ENCODE measurements at regions not wholly inside any gene's neighbourhood (a gene's known extent, or its start where the extent isn't known, plus 50 kb on each side); places are given as distances from the start of the nearest gene placed in this dataset.

DNA sequence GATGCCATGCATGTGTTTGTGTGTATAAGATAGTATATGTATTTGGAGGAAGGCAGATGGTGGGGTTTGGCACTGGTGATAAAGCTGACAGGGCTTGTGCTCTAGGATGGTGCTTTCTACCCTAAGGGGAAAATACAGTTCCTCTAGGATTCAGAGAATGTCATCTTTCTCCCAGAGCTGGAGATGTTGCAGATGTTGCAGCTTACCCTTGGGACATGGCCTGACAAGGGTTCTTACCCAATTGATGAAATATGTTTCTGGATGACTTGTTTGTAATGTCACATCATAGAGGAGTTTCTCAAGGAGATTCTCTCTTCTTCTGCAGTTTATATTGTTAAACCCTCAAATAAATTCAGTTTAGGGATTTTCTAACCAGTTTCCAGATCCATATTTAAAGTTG is 52.5 kb upstream of the PITX2 start:
- DNase-seq = no peak

DNA sequence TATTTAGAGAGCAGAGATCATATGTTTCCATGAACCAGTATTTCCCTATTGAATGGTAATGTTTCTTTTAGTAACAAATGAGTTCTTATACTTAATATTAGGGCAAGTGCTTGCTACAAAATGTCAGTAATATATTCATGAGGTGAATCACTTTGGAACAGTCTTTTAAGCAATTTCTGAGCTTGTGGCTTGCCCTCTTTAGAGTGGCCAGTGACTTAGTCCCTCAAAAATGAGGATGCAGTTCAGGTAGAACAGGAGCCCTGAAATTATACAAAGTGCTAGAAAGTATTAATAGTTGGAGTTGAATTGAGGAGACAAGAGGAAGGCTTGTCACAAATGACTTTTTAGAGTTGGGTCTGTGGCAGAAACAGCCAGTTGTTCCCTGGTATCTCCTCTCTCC is 53.4 kb upstream of the PITX2 start:
- DNase-seq = no peak

DNA sequence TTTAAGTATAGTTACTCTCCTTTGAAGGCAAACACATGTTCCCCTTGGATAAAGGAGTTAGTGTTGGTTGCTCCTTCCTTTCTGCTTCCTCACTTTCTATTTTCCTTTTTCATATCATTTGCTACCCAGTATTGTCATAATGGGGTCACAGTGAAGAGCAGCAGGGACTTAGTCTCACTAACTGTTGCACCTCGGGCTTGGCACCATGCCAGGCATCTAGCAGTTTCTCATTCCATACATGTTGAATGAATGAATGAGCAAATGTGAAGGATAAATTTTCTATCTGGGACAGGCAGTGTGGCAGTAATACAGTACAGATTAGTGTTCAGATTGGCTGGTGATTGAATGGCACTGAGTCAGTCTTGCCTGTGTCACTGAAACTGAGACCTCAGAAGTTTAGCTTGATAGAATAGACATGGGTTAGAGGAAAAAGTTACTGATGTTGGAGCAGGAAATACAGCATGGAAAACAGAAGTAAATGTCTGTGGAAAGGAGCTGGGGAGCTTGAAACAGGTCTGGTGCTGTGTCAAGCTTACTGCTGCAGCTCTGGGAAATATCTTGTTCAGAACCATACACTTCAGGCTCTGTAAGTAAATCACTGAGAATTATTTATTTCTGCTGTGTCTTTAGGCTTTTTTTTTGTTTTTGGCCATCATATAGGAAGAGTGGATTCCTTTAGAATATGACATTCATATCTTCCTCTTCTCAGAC is 55.8 kb upstream of the PITX2 start:
- DNase-seq = no peak

DNA sequence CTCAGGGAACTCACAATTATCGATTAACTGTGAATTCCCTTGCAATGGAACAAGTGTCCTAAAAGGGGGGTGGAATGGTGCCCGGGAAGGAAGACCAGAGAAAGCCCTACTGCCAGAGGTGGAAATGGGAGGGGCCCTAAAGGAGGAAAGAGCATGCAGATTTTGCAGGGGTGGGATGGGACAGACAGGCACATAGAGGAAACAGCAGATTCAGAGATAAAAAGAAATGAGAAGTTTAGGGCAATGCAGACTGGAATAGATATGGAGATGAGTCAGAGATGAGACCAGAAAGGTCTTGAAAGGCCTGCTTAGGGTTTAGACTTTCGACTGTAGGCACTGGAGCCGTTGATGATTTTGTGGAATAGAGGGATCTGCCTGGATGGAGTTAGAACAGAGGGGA is 57.4 kb upstream of the PITX2 start:
- DNase-seq = no peak

DNA sequence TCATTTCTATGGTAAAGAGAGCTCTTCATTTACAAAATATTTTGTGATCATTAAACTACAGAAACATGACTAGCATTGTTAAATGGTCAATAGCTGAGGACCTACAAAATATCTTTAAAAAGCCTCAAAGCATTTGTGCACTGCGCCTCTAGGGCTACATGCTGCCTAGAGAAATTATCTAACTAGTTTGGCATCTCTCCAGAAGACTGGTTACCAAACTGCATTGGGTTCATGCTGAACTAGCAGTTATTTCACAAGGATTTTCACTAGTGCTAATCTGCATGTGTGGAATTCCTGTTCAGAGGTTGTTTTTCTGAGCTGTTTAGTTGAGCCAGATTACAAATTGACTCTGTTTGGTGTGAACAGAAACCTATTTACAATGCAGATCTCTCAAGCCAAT is 58.5 kb upstream of the PITX2 start:
- no peak for DNase-seq

DNA sequence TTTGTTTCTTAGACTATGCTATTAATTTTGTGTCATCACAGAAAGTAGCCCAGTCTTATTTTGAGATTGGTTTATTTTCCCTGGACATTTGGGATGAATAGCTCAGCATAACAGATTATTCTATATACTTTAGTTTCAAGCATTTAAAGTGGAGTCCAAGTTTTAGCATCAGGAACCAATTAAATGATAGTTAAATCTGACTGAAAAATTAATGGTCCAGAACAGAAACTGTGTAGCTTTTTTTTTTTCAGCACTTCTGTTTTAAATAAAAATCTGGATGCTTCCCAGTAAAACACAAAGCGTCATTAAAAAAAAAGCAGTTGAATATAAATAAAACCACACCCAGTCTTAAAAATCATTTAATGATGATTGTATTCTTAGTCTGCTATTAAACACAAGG is 59.4 kb upstream of the PITX2 start:
- DNase-seq = no peak

DNA sequence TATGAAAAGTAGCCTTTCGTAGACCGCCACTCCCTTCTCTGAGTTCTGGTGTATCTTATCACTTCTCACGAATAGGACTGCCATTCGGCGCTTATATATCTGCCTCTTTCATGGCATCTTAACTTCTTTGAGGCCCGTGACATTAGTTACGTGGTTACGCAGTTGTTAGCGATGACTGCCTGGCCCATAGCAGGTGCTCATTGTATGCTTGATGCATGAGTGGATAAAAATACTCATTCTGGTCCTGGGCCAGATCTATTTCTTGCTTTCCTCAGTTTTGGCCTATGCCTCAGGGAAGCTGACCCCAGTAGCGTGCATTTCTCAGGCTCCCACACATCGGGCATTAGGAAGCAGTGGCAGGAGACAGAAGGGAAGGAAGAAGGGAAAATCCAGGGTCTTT is 60.7 kb upstream of the PITX2 start:
- DNase-seq = no peak

DNA sequence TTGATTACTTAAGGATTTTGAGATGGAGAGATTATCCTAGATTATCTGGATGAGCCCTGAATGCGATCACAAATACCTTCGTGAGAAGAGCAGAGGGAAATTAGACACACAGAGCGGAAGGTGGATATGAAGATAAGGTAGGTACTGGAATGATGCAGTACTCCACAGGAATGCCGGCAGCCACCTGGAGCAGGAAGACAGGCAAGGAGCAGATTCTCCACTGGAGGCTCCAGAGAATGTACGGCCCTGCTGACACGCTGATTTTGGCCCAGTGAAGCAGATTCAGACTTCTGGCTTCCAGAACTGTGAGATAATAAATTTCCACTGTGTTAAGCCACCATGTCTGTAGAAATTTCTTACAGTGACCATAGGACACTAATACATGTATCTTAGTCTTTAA is 79.4 kb upstream of the PITX2 start:
- no peak for DNase-seq

DNA sequence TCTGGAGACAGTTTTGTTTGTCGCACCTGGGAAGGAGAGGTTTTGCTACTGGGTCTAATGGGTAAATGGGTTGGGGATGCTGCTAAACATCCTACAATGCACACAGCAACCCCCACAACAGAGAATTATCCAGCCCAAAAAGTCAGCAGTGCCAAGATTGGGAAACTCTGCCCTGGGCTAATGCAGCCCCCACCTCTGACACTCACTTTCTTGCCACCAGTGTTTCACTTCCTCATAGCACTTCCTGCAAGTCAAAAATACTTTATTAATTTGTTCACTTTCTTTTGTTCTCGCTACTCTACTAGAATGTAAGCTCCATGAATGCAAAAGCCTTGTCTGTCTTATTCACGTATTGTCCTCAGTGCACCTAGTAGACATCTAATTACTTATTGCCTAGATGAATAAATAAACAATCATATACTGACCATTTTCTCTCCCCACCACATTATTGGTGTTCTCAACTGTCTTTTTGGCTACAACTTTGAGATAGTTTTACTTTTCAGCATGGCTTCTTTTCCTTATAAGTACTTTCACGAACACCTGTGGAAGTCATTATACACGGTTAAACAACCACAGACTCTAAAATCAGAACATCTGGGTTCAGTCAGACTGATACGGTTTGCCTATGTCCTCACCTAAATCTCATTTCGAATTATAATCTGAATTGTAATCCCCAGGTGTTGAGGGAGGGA is 82.0 kb upstream of the PITX2 start:
- DNase-seq = no peak

DNA sequence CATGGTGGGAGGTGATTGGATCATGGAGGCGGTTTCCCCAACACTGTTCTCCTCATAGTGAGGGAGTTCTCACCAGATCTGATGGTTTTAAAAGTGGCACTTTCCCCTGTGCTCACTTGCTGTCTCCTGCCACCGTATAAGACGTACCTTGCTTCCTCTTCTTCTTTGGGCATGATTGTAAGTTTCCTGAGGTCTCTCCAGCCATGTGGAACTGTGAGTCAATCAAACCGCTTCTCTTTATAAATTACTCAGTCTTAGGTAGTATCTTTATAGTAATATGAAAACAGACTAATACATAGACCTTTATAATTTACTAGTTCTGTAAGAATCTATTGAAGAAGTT is 82.5 kb upstream of the PITX2 start:
- DNase-seq = no peak

DNA sequence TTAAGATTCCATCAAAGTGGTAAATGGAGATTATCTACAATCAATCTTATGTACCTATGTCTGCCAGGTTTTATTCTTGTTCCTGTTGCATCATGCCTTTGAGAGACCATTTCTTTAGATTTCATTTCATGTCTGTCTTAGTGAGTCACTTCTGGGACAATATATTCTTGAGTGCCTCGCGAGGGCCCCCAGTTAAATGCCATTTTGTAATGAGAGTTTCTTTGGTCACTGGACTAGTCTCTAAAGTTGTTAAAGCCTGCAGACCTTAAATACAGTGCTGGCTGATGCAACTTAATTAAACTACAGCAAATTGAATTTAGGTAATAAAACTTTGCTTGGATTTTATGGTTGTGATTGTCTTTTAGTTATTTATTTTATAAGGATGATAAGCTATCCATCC is 87.2 kb upstream of the PITX2 start:
- DNase-seq = no peak

DNA sequence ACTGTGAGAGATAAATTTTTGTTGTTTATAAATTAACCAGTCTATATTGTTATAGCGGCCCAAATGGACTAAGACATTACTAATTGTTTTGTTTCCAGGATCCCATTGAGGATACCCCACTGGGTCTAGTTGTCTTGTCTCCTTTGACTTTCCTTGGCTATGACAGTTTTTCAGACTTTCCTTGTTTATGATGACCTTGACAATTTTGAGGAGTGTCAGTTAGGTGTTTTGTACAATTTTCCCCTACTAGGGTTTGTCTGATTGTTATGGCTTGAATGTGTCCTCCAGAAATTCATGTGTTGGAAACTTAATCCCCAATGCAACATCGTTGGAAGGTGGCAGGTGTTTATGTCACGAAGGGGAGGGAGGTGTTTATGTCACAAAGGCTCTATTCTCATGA is 89.6 kb upstream of the PITX2 start:
- DNase-seq = no peak

DNA sequence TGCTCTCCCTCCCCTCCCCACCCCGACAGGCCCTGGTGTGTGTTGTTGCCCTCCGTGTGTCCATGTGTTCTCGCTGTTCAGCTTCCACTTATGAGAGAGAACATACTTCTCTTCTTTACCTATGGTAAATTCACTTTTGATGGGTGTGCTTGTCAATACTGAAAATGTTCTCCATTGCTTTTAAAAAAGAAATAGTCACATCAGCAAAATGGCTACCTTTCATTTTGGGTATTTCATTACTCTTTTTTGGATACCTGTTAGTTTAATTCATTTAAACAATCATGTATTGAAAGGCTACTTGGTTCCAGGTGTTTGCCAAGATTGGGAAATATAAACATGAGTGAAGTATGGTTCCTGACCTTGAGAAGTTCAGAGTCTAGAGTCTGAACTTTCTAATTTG is 107.4 kb upstream of the PITX2 start:
- no peak for DNase-seq

DNA sequence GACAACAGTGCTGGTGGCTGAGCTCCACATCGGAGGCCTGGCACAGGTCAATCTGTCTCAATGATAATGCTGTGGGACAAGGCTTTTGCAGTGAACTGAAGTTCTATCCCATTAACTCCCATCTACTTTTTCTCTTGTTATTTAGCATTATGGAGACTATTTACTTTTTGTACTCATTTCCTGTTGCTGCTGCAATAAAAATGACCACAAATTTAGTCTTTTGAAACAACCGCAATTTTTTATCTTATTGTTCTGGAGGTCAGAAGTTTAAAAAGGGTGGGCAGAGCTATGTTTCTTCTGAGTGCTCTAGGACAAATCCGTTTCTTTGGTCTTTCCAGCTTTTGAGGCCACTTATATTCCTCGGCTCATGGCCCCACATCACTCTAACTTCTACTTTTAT is 111.0 kb upstream of the PITX2 start:
- DNase-seq = no peak

DNA sequence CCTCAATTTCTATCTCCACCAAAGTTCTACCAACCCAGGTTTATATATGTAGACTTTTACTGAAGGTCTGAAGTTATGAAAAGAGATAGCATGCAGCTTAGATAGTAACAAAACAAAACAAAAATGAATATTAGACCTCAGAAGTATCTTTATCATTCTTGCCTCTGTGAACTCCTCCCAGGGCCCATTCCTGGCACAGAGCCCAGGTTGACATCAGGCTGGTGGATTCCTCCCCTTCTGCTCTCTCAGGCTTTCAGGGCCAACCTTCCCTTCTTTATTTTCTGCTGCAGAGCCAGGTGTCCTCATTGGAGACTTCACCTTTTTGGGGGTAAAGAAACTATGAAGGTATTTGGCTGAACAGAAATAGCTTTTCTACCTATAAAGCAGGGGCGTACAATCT is 112.8 kb upstream of the PITX2 start:
- no peak for DNase-seq

DNA sequence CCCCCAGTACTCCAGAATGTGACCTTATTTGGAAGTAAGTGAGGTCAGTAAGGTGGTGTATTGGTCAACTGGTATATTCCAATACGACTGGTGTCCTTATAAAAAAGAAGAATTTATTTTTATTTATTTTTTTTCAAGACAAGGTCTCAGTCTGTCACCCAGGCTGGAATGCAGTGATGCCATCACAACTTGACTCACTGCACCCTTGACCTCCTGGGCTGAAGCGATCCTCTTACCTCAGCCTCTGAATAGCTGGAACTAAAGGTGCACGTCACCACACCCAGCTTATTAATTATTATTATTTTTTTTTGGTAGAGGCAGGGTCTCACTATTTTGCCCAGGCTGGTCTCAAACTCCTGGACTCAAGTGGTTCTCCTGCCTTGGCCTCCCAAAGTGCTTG is 115.1 kb upstream of the PITX2 start:
- no peak for DNase-seq

DNA sequence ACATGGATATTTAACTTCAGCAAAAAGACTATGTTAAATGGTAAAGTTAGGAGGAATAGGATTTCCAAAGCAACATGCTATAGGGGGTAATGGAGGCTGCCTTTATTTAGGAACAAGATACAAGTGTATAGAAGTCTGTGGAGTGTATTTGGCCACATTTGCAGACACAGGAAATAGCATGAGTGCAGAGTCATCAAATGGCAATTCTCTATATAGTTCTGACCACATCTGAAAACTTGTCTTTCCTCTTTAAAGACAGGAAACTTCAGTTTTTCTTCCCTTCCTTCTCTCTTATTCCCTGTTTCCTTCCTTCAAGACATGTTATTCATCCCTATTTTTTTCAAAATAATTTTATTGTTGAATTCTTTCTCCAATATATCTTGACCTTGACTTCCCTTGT is 119.3 kb upstream of the PITX2 start:
- no peak for DNase-seq

DNA sequence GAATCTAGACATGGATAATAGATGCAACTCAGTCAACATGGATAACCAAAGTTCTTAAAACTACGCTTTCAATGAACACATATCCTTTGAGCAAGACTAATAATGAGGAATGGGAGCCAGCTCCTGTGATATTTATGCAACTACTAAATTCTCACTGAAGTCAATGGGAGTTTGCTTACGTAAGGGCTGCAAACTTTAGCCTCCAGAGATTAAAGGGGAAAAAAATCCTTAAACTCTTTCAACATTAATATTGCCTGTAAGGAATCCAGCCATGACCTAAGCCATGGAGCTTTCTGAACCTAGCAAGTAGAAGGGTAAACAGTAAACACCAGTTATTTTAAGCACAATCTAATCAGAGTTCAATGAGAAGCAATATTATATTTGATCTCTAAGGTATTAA is 125.2 kb upstream of the PITX2 start:
- DNase-seq = no peak

DNA sequence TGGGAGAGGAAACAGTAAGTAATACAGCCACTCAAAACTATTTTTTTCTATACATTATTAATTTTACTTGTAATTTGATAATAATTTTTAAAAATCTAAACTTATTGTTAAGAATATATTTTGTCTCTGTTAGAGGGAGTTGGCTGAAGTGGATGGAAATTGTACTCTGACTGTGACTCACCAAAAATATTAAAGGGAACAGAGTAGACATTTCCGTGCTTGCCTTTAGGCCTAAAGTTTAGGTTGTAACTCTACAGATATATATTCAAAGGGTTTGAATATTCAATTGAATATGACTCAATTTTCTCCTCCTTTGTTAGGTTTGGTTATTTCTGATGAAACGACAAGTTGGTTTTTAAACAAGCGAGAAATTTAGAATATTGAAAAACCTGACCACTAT is 128.3 kb upstream of the PITX2 start:
- DNase-seq = no peak

DNA sequence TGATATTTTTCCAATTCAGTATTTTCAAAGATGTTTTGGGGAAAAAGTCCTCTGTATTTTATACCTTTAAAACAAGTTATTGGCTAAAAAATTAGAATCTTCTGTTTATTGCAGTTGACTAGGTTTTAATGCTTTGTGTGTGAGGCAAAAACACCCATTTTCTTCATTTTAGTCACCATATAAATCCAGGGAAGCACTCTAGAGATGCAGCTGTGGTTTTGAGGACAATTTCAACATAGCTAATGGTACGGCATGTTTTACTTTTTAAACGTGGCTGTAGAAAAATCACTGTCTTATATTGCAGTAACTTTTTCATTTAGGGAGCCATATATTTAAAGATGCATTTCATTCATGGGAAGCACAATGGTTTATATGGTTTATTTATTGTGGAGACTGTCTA is 129.1 kb upstream of the PITX2 start:
- DNase-seq = no peak

DNA sequence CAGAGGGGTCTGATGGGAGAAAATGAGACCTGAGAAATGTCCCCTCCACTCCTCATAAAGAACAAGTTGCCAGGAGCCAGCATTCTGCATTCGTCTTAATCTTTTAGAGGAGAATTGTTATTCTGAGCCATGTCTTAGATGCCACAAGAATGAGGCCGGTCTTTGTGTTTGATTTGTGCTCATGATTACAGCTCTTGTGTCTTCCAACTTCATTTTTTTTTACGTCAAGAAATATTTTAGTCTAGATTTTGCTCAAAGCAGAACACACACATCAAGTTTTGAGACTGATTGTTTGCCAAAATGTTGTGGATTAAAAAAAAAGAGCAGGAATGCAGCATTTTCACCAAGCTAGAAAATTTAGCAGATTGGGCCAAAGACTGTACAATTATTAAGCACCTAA is 130.6 kb upstream of the PITX2 start:
- DNase-seq = no peak

DNA sequence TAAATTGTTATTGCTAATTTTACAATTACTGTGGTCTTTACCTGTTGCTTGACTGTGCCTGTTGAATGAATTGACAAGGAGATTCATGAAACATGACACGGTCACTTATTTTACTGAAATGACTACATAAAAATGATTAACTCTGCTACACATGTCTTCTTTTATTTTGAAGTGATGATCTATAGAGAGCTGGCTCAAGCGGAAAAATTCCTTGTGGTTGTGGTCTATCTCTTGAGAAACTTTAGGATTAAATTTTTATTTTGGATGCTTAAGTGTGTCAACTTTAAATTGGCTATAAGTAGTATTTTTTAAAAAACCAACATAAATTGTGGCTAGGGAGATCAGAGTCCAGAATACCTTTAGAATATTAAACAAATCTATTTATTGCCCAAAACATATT is 131.8 kb upstream of the PITX2 start:
- DNase-seq = no peak

DNA sequence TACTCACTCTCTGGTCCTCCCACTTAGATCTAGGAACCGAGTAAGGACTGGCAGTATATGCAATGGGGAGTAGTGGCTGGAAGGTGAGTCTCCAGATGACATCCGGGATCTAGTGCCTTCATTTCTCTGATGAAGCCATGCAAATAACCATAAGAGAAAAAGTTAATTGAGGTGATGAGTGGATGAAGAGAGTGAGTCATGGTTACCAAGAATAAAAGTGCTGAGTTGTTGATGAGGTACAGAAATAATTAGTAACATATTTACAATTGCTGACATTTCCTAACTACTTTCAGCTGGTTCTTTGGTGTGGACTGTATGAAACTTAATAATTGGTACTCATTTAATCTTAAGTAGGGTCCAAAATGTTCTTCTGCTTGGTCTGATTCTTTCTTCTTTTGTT is 146.7 kb upstream of the PITX2 start:
- no peak for DNase-seq

DNA sequence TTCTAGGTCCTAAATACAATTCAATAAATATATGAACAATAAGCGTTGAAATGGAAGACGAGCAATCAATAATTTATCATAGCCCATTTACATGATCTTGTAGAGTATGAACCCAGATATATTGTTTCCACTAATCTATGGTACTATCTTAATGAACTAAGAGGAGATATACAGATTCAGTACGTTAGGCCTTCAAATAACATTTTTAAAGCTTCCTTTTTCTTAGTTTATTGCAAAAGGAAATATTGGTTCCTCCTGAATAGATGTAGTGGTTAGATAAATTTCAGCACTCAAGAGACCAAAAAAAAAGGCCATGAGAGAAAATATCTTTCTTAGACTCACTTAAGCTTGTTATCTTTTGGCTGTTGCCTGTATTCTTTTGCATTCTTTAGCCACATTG is 147.5 kb upstream of the PITX2 start:
- no peak for DNase-seq

DNA sequence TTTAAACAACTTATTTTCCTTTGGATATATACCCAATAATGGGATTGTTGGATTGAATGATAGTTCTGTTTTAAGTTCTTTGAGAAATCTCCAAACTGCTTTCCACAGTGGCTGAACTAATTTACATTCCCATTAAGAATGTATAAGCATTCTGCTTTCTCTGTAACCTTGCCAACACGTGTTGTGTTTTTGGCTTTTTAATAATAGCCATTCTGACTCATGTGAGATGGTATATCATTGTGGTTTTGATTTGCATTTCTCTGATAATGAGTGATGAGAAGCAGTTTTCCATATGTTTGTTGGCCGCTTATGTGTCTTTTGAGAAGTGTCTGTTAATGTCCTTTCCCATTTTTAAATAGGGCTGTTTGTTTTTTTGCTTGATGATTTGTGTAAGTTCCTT is 155.6 kb upstream of the PITX2 start:
- no peak for DNase-seq
